GM10248 (cell line): ENCODE measurements at regions not wholly inside any gene's neighbourhood (a gene's known extent, or its start where the extent isn't known, plus 50 kb on each side); places are given as distances from the start of the nearest gene placed in this dataset.
"Not testable (repeated sequence)": the region's sequence is repeated elsewhere in the genome, so short reads cannot be mapped to it uniquely, and the experiment has no call there.

ENCODE experiments used
- CTCF ChIA-PET: fragments of 300-600 bp; sonication (Branson Sonifier 250); formaldehyde crosslinking; extraction: SDS; loops from one replicate; lab custom pipeline; 2021; ENCODE audit warnings: antibody characterized with exemption; lab: Yijun Ruan, JAX
- POLR2A ChIA-PET: fragments of 350-650 bp; sonication (Branson Sonifier 250); formaldehyde crosslinking; extraction: SDS; loops from one replicate; lab custom pipeline; 2020; ENCODE audit warnings: antibody characterized with exemption; lab: Yijun Ruan, JAX
- DNase-seq: peaks from one replicate; pipeline ENCODE4 v3.0.0; 2012; ENCODE audit errors: extremely low spot score
- CTCF ChIP-seq: IDR thresholded peaks from 2 replicates; pipeline ENCODE4 v1.5.1; 2012; ENCODE audit warnings: mild to moderate bottlenecking, low read depth; ENCODE audit errors: extremely low read depth, missing control alignments, control extremely low read depth

DNA sequence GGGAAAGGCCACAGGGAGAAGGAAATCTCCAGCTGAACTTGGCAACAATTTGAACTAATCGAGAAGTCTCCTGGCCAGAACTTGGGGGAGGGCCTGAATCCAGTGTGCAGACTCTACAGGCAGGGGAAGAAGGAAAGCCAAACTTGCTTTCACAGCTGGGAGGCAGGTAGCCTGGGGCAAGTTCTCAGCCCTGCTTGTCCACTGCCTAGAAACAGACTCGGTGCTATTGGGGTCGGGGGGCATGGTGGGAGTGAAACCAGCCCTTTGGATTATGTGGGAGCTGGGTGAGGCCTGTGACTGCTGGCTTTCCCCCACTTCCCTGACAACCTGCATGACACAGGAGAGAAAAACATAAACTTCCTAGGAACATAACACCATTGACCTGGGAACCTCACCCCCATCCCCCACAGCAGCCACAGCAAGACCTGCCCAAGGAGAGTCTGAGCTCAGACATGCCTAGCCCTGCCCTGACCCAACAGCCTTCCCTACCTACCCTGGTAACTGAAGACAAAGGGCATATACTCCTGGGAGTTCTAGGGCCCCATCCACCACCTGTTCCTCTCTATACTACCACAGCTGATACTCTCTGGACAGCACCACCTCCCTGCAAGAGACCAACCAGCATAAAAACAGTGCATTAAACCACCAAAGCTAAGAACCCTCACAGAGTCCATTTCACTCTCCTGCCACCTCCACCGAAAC lies 103.7 kb upstream of the MNS1 start:
- POLR2A ChIA-PET = no interaction called here

GRCh38 chr15:56557415-56557814 lies 92.5 kb upstream of the MNS1 start:
- ChIA-PET POLR2A (no interaction called here), CTCF (no interaction called here)
- no peak for DNase-seq
- no peak for TF ChIP-seq CTCF

More for the DNA sequence above, 103.7 kb upstream of the MNS1 start:
- TF ChIP-seq CTCF = no peak
- no peak for DNase-seq
- CTCF ChIA-PET = no interaction called here

- DNase-seq = no peak
- POLR2A ChIA-PET = no interaction called here
- CTCF ChIA-PET = no interaction called here
- no peak for TF ChIP-seq CTCF
These were observed 88.5 kb upstream of the MNS1 start for GRCh38 chr15:56553486-56553885.

- no peak for TF ChIP-seq CTCF
- no peak for DNase-seq
- POLR2A ChIA-PET = no interaction called here
- CTCF ChIA-PET = no interaction called here
These were observed 87.7 kb upstream of the MNS1 start for GRCh38 chr15:56552659-56553058.

DNA sequence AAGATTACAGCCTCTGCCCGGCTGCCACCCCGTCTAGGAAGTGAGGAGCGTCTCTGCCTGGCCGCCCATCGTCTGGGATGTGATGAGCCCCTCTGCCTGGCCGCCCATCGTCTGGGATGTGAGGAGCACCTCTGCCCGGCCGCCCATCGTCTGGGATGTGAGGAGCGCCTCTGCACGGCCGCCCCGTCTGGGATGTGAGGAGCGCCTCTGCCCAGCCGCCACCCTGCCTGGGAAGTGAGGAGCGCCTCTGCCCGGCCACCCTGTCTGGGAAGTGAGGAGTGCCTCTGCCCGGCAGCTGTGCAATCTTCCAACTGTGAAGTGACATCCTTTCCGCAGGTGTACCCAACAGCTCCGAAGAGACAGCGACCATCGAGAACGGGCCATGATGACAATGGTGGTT lies 75.6 kb upstream of the MNS1 start:
- POLR2A ChIA-PET, DNase-seq, CTCF ChIA-PET: not testable (repeated sequence)

DNA sequence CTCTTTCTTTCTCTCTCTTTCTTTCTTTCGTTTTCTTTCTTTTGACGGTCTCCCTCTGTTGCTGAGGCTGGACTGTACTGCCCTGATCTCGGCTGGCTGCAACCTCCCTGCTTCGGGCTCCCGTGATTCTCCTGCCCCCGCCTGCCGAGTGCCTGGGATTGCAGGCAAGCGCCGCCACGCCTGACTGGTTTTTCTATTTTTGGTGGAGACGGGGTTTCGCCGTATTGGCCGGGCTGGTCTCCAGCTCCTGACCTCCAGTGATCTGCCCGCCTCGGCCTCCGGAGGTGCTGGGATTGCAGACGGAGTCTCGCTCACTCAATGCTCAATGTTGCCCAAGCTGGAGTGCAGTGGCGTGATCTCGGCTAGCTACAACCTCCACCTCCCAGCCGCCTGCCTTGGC lies 75.2 kb upstream of the MNS1 start:
- CTCF ChIA-PET, DNase-seq, POLR2A ChIA-PET: not testable (repeated sequence)

DNA sequence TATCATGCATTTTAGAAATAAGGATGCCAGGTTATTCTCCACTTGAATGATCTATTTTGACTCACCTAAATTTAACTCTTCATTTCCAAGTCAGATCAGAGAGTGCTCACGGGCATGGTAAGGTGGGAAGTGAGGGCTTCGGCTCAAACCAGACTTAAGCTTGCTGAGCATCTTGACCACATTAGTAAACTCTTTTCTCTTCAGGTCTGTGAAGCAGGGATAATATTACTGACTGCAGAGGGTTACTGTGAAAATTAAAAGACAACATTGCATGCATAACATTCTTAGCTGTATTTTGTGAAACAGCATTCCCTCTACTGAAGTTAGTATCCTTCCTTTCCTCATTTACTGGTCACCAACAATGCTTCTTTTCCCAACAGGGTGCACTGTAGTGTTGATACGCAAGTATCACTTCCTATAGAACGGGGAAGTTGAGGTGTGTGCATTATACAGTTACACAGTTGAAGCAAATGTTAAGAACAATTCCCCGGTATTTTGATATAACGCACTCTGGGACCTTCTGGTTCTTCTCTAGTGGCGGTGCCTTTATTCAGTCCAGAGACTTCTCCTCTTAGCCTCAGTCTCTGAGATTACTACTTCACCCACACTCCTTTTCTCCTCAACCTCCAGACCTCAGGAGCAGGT lies 74.1 kb upstream of the MNS1 start:
- CTCF ChIA-PET = no interaction called here
- POLR2A ChIA-PET = no interaction called here
- DNase-seq = no peak
- TF ChIP-seq CTCF = no peak
